Retinal pigment epithelial cell (primary cell): ENCODE measurements at regions not wholly inside any gene's neighbourhood (a gene's known extent, or its start where the extent isn't known, plus 50 kb on each side); places are given as distances from the start of the nearest gene placed in this dataset.

Experiments used
- DNase-seq: peaks from one replicate; pipeline ENCODE4 v3.0.0-alpha.2; 2010; ENCODE audit warnings: low read depth
- H3K4me3 ChIP-seq: 2 replicates; pipeline ENCODE4 v1.5.1; 2011; ENCODE audit warnings: mild to moderate bottlenecking, low read length, control low read depth, moderate library complexity
- CTCF ChIP-seq: conservative IDR thresholded peaks from 2 replicates; pipeline ENCODE4 v1.5.1; 2011; ENCODE audit warnings: low read depth, low read length, control low read depth, inconsistent platforms

- H3K4me3 ChIP-seq, result no peak overlapping the region
- TF ChIP-seq CTCF, result no peak
- DNase-seq, result no peak
Observed at GRCh38 chr6:62764841-62765240, 446.4 kb upstream of the FKBP1C start.

- no peak overlapping the region for H3K4me3 ChIP-seq
- DNase-seq, result no peak
- TF ChIP-seq CTCF, result no peak
Observed at GRCh38 chr6:62763125-62763912, 447.9 kb upstream of the FKBP1C start.

- DNase-seq, result no peak
- no peak overlapping the region for H3K4me3 ChIP-seq
- no peak for TF ChIP-seq CTCF
Observed at GRCh38 chr6:62746968-62747367, 460.9 kb upstream of the KHDRBS2 start.

GRCh38 chr6:62746161-62746560, 460.1 kb upstream of the KHDRBS2 start:
- no peak for TF ChIP-seq CTCF
- no peak overlapping the region for H3K4me3 ChIP-seq
- DNase-seq, result no peak

GRCh38 chr6:62740596-62740995, 454.6 kb upstream of the KHDRBS2 start:
- H3K4me3 ChIP-seq, result no peak overlapping the region
- DNase-seq, result no peak
- no peak for TF ChIP-seq CTCF

- H3K4me3 ChIP-seq, result no peak overlapping the region
- no peak for DNase-seq
- no peak for TF ChIP-seq CTCF
Observed at GRCh38 chr6:62740171-62740570, 454.1 kb upstream of the KHDRBS2 start.

- DNase-seq, result no peak
- TF ChIP-seq CTCF, result no peak
- H3K4me3 ChIP-seq, result no peak overlapping the region
Observed at GRCh38 chr6:62737792-62738191, 451.8 kb upstream of the KHDRBS2 start.
